ENCODE measurements at regions not wholly inside any gene's neighbourhood (a gene's known extent, or its start where the extent isn't known, plus 50 kb on each side); places are given as distances from the start of the nearest gene placed in this dataset.
"Not testable (repeated sequence)": the region's sequence is repeated elsewhere in the genome, so short reads cannot be mapped to it uniquely, and the experiment has no call there.

DNA sequence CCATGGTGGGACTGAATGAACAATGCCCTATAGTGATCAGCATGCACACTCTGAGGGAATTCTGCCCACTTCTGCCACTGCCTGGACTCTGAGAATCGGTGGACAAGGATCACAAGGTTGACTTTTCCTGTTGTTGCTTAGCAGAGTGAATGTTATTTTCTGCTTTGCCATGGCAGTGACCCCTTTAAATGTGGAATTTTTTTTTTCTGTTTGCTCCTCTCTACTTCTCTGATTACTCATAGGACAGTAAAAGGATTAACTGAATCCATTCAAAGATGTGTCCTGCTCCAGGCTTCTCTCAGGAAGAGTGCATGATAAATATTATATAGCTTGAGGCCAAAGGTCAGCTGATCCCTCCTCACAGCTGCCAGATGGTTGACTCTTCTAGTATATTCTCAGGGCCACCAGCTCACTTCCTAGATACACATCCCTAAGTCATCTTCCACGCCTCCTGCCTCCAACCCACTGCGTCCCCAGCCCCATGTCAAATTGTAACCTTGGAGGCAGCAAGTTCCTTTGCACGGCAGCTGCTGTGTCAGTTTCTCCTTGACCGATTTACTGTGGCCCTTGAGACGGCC lies 74.0 kb upstream of the RALGPS2 start:
- H3K4me1 ChIP-seq (replicated peaks in 1 of 2) = peaks cover 21% of the 10 kb centered on the region in 2 donors
- 0 to 52% (median 37%) methylated on average over 1 to 6 of the region's 6 CpGs; no CpG with 5 or more reads in 1 of the 10 experiments for WGBS, 10 experiments
- in situ Hi-C loops (cut with MboI; ENCODE audit: low pct_unique_long_range_greater_than_20kb in 2 of 9, low sequenced_read_pairs in 9 of 9, unreplicated experiment in 9 of 9) = no loop called here
- no peak overlapping the region for H3K4me3 ChIP-seq
- peak overlapping the region; percentile 11 to 58 for H3K27ac ChIP-seq
- peak in 7 of 8 experiments; percentile 31 to 88 (median 86) for ATAC-seq (replicated peaks in 6 of 8)

DNA sequence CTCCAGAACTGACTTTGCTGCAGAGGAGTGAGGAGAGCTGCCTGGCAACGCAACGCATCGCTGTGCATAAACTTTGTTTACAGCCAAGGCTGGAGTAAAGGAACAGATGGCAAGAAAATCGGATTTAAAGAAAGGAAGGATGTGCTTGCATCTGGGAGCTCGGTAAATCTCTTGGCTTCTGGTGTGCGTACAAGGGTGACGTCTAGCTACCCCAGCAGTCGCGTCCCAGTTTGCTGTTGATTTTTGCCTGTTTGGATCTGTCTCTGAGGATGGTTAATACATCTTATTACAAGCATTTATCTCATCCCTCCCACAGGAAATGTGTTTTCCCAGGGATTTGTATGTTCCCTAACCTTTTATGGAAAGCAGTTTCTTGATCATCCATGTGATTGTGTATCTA lies 73.3 kb upstream of the RALGPS2 start:
- ATAC-seq (replicated peaks in 6 of 8) = peak in 6 of 8 experiments; percentile 15 to 54 (median 38)
- in situ Hi-C loops (cut with MboI; ENCODE audit: low pct_unique_long_range_greater_than_20kb in 2 of 9, low sequenced_read_pairs in 9 of 9, unreplicated experiment in 9 of 9) = no loop called here
- Histone ChIP-seq H3K4me1 (replicated peaks in 1 of 2) (peaks cover 21% of the 10 kb centered on the region in 2 donors), H3K4me3 (no peak overlapping the region), H3K27ac (peak overlapping the region in 1 of 2 donors; percentile 58)
- WGBS, 10 experiments = 17 to 58% (median 47%) methylated on average over 2 to 9 of the region's 9 CpGs

DNA sequence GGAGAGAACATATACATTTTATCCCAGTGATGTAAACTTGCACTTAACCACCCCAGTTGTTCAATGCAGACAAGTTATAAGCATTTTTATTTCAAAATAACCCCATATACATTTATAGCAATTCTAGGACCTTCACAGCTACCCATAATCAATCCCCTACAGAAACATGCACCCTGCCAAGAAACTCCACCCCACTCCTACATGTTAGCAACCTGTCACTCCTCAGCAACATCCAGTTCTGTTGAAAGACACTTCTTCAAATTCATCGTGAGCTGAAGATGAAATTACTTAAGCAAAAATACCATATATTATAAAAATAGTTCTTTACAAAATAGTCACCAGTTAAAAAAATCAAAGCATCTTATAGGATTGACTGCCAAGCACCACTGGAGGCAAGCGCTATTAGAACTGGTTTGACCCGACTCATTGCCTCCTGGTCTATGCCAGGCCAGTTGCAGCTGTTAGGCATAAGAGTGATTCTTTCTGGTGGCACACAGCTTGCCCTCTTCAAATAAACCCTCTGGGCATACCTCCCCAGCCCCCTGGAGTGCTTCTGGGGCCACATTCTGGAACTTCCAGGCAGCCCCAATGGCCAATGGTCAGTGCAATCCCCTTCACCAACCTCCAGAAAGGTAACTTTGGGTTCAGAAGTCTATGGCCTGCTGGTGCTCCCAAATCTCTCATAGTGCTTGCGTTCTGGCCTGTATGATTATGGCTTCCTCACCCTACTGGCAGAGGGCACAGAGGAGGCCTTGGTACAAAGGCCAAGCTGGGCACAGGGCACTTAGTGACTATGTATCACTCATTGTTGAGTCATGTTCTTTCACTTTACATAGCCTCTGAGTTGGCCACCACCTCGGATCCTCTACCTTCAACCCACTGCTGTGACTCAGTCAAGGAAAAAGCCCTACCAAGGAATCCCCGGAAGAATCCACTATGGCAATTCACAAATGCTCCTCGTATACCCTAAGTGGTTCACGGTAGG lies 72.2 kb upstream of the RALGPS2 start:
- Histone ChIP-seq H3K27ac (peak overlapping the region in 1 of 2 donors; percentile 58), H3K4me1 (replicated peaks in 1 of 2) (peaks cover 21% of the 10 kb centered on the region in 2 donors), H3K4me3 (no peak overlapping the region)
- peak in 1 of 8 experiments; percentile 33 for ATAC-seq (replicated peaks in 6 of 8)
- in situ Hi-C loops (cut with MboI; ENCODE audit: low pct_unique_long_range_greater_than_20kb in 2 of 9, low sequenced_read_pairs in 9 of 9, unreplicated experiment in 9 of 9) = no loop called here
- 29 to 96% (median 80%) methylated on average over 1 to 8 of the region's 8 CpGs; no CpG with 5 or more reads in 1 of the 10 experiments for WGBS, 10 experiments

DNA sequence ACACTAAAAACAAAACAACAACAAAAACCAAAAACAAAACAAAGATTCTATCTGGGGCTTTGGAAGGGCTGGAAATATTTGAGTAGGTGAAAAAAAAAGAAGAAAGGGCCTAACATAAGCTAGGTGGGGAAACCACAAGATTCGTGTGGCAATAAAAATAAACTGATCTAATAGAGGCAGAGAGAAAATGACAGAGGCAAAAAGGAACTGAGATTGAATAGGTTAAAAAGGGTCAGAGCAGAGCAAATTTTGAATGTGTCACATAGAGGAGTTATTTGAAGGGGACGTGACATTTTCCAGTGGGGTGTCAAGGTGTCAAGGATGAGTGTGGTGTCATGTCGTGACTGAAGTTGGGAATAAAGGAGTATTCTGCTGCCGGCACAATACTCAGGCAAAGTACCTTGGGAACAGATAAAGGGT lies 65.2 kb upstream of the RALGPS2 start:
- in situ Hi-C loops (cut with MboI; ENCODE audit: low pct_unique_long_range_greater_than_20kb in 2 of 9, low sequenced_read_pairs in 9 of 9, unreplicated experiment in 9 of 9) = no loop called here
- no peak for ATAC-seq (replicated peaks in 6 of 8)

DNA sequence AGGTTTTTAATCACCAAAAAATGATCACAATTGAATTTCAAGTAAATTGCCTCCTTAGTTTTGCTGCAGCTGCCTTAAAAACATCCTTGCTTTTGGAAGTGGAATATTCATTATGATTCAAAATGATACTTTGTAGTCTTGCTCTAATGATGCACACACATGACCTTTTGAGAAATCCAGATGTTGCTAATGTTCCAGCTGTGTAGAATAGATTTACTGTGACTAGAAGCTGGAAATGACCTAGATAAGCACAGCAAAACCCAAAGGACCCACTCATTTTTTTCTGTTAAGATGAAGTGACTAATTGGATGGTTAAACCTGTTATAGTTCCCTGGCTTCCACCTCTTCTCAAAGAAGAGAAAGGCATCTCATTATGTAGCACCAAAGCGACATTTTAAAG lies 64.6 kb upstream of the RALGPS2 start:
- no peak for ATAC-seq (replicated peaks in 6 of 8)
- H3K4me1 ChIP-seq (replicated peaks in 1 of 2) = no peaks in the 10 kb centered on the region
- H3K27ac ChIP-seq = no peak overlapping the region
- 75 to 100% (median 100%) methylated on average over 1 of the region's 1 CpG; no CpG with 5 or more reads in 3 of the 10 experiments for WGBS, 10 experiments
- no peak overlapping the region for H3K4me3 ChIP-seq
- in situ Hi-C loops (cut with MboI; ENCODE audit: low pct_unique_long_range_greater_than_20kb in 2 of 9, low sequenced_read_pairs in 9 of 9, unreplicated experiment in 9 of 9) = no loop called here

More for the DNA sequence above, 65.2 kb upstream of the RALGPS2 start:
- Histone ChIP-seq H3K4me3 (no peak overlapping the region), H3K4me1 (replicated peaks in 1 of 2) (no peaks in the 10 kb centered on the region), H3K27ac (no peak overlapping the region)
- WGBS, 10 experiments = 18 to 100% (median 77%) methylated on average over 1 to 4 of the region's 4 CpGs

DNA sequence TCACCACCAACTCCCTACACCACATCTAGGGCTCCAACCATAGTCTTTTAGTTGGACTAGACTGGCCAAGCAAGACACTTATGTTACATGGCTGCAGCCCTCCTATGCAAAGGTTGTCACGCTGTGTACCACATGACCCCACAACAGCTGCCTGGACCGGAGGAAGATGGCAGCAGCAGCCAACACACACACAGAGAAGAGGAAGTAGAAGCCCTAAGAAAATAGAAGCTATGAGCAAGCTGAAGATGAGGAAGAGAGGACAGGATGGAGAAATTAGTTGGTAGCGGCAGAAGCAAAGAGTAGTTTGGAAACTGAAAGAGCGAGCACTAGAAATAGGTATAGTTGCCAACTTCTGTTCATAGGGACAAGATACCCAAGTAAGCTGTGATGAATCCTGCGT lies 60.8 kb upstream of the RALGPS2 start:
- no peaks in the 10 kb centered on the region for H3K4me1 ChIP-seq (replicated peaks in 1 of 2)
- in situ Hi-C loops (cut with MboI; ENCODE audit: low pct_unique_long_range_greater_than_20kb in 2 of 9, low sequenced_read_pairs in 9 of 9, unreplicated experiment in 9 of 9) = no loop called here
- no peak for ATAC-seq (replicated peaks in 6 of 8)
- 70 to 100% (median 90%) methylated on average over 1 to 5 of the region's 5 CpGs; no CpG with 5 or more reads in 1 of the 10 experiments for WGBS, 10 experiments
- H3K27ac ChIP-seq = no peak overlapping the region
- no peak overlapping the region for H3K4me3 ChIP-seq

DNA sequence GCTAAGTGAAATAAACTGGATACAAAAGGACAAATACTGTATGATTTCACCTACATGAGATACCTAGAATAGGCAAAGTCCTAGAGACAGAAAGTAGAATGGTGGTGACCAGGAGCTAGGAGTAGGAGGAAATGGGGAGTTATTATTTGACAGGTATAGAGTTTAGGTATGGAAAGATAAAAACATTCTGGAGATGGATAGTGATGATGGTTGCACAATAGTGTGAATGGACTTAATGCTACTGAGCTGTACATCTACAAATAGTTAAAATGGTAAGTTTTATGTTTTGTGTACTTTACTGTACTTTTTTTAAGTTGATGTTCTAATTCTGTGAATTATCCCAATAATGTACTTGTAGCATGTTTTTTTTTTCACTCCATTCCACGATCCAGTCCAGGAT lies 59.5 kb upstream of the RALGPS2 start:
- in situ Hi-C loops (cut with MboI; ENCODE audit: low pct_unique_long_range_greater_than_20kb in 2 of 9, low sequenced_read_pairs in 9 of 9, unreplicated experiment in 9 of 9) = no loop called here
- no peak overlapping the region for H3K27ac ChIP-seq
- no peaks in the 10 kb centered on the region for H3K4me1 ChIP-seq (replicated peaks in 1 of 2)
- no peak for ATAC-seq (replicated peaks in 6 of 8)
- 0 to 89% (median 79%) methylated on average over 1 of the region's 1 CpG; no CpG with 5 or more reads in 1 of the 10 experiments for WGBS, 10 experiments
- H3K4me3 ChIP-seq = no peak overlapping the region

DNA sequence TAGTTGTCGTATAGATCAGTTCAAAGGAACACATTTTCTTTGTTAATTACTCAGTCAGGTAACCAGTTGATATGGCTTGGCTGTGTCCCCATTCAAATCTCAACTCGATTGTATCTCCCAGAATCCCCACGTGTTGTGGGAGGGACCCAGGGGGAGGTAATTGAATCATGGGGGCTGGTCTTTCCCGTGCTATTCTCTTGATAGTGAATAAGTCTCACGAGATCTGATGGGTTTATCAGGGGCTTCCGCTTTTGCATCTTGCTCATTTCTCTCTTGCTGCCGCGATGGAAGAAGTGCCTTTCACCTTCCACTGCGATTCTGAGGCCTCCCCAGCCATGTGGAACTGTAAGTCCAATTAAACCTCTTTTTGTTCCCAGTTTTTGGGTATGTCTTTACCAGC lies 58.2 kb upstream of the RALGPS2 start:
- 33 to 100% (median 83%) methylated on average over 1 to 9 of the region's 9 CpGs; no CpG with 5 or more reads in 2 of the 10 experiments for WGBS, 10 experiments
- H3K4me1 ChIP-seq (replicated peaks in 1 of 2); H3K27ac ChIP-seq; in situ Hi-C loops (cut with MboI; ENCODE audit: low pct_unique_long_range_greater_than_20kb in 2 of 9, low sequenced_read_pairs in 9 of 9, unreplicated experiment in 9 of 9); ATAC-seq (replicated peaks in 6 of 8); H3K4me3 ChIP-seq: not testable (repeated sequence)

DNA sequence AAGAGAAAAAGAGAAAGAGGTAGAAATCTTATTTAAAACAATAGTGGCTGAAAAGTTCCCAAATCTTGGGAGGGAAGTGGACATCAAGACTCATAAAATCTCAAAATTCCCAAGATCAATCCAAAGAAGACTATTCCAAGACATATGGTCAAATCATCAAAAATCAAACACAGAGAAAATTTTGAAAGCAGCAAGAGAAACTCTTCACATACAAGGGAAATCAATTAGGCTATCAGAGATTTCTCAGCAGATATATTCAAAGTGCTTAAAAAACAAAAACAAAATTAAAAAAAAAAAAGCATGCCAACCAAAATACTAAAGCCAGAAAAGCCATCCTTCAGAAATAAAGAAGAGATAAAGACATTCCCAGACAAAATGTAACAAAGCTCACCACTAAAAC lies 52.6 kb upstream of the RALGPS2 start:
- ATAC-seq (replicated peaks in 6 of 8) = no peak
- H3K27ac ChIP-seq = no peak overlapping the region
- H3K4me3 ChIP-seq = no peak overlapping the region
- in situ Hi-C loops (cut with MboI; ENCODE audit: low pct_unique_long_range_greater_than_20kb in 2 of 9, low sequenced_read_pairs in 9 of 9, unreplicated experiment in 9 of 9) = no loop called here
- no peaks in the 10 kb centered on the region for H3K4me1 ChIP-seq (replicated peaks in 1 of 2)

DNA sequence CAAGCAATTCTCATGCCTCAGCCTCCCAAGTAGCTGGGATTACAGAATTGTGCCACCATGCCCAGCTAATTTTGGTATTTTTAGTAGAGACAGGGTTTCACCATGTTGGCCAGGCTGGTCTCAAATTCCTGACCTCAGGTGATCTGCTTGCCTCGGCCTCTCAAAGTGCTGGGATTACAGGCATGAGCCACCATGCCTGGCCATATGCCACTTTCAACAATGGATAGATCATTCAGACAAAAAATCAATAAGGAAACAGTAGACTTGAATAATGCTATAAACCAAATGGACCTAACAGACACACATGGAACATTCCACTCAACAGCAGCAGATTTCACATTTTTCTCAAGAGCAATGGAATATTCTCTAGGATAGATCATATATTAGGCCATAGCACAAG lies 50.5 kb upstream of the RALGPS2 start:
- WGBS, 10 experiments = 60 to 100% (median 79%) methylated on average over 1 of the region's 1 CpG; no CpG with 5 or more reads in 6 of the 10 experiments
- H3K27ac ChIP-seq; in situ Hi-C loops (cut with MboI; ENCODE audit: low pct_unique_long_range_greater_than_20kb in 2 of 9, low sequenced_read_pairs in 9 of 9, unreplicated experiment in 9 of 9); H3K4me1 ChIP-seq (replicated peaks in 1 of 2); ATAC-seq (replicated peaks in 6 of 8); H3K4me3 ChIP-seq: not testable (repeated sequence)
